PC-3 (cell line): ENCODE measurements at regions not wholly inside any gene's neighbourhood (a gene's known extent, or its start where the extent isn't known, plus 50 kb on each side); places are given as distances from the start of the nearest gene placed in this dataset.
A peak's percentile ranks its signal among the peaks of the same experiment; 100 is the strongest.

Experiments
- CTCF ChIP-seq: fragments of 300-600 bp; sonication (generic); conservative IDR thresholded peaks from 2 replicates; pipeline ENCODE4 v1.5.1; 2017; ENCODE audit warnings: antibody characterized with exemption, low read depth, mild to moderate bottlenecking, low read length
- EZH2 ChIP-seq: fragments of 300-600 bp; sonication (generic); IDR thresholded peaks from one replicate; pipeline ENCODE4 v1.6.1; 2017; ENCODE audit warnings: antibody characterized with exemption, mild to moderate bottlenecking, low read length; ENCODE audit not compliant: unreplicated experiment
- EZH2phosphoT487 ChIP-seq: fragments of 300-600 bp; sonication (generic); IDR thresholded peaks from 2 replicates; pipeline ENCODE4 v1.6.1; 2018; ENCODE audit warnings: mild to moderate bottlenecking, antibody characterized with exemption, low read length, borderline replicate concordance

GRCh38 chr2:18482666-18483065, 77.8 kb downstream of the RDH14 start:
- TF ChIP-seq CTCF = peak; percentile 49; the same call in 1 of the 2 replicates
- no peak for TF ChIP-seq EZH2
- no peak for TF ChIP-seq EZH2phosphoT487
